AG09309 (cell line): ENCODE measurements at regions not wholly inside any gene's neighbourhood (a gene's known extent, or its start where the extent isn't known, plus 50 kb on each side); places are given as distances from the start of the nearest gene placed in this dataset.
"Not testable (repeated sequence)": the region's sequence is repeated elsewhere in the genome, so short reads cannot be mapped to it uniquely, and the experiment has no call there.

Experiments used
- DNase-seq: peaks from one replicate; pipeline ENCODE4 v3.0.0-alpha.2; 2010; ENCODE audit warnings: low read depth
- H3K4me3 ChIP-seq: 2 replicates; pipeline ENCODE4 v1.5.1; 2011; ENCODE audit warnings: mild to moderate bottlenecking, low read depth, low read length, moderate library complexity; ENCODE audit not compliant: control insufficient read depth
- CTCF ChIP-seq: IDR thresholded peaks from 2 replicates; pipeline ENCODE4 v1.5.1; 2011; ENCODE audit warnings: mild to moderate bottlenecking, low read depth, low read length, inconsistent platforms; ENCODE audit not compliant: insufficient read depth, control insufficient read depth; ENCODE audit errors: missing control alignments

DNA sequence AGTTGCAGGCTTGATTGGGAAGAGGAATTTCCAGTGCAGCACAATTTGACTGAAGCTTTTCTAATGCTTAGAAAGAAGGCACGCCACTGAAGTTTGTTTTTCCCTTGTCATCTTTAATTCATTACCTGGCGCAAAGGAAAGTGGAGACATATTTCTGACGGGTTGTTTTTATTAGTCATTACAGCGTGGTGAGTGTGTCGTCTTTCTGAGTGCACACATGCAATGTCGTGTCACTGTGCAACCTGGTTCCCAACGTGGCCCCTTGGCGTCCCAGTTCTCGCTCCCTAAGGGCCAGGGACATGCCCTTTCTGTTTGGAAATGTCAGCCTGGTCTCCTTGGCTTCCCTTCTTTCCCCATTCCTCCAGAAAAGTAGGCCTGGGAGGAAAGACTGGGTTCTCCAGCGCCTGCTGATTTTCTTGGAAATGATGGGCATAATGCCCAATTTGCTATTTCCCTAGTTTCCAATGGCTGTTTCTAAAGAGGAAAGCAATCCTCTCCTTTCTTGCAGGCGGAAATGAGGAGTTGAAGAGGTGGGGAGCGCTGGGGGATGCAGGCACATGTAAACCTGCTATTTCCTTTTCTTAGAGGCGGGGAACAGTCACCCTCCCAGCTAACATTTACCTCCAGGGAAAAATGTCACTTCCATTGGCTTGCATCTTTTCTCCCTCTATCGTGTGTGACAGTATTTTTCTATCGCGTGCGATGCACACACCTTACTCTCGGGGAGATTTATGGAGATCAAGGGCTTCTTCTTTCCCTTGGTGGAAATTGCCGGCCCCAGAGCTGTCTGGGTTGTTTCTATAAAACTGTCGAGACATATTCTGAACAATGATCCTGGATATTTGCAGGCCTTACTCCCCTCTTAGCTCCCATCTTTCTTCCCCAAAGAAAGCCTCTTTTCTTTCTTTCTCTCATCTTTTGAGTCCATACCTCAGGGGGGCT is 249.8 kb downstream of the ARHGAP12 start:
- DNase-seq, result no peak
- H3K4me3 ChIP-seq, result no peak overlapping the region
- no peak for TF ChIP-seq CTCF

- DNase-seq, result no peak
- TF ChIP-seq CTCF, result no peak
- no peak overlapping the region for H3K4me3 ChIP-seq
Measured at GRCh38 chr10:31678139-31678536, 250.5 kb downstream of the ARHGAP12 start.

GRCh38 chr10:31677195-31678138 is 251.2 kb downstream of the ARHGAP12 start:
- TF ChIP-seq CTCF, result no peak
- H3K4me3 ChIP-seq, result no peak overlapping the region
- DNase-seq, result no peak

DNA sequence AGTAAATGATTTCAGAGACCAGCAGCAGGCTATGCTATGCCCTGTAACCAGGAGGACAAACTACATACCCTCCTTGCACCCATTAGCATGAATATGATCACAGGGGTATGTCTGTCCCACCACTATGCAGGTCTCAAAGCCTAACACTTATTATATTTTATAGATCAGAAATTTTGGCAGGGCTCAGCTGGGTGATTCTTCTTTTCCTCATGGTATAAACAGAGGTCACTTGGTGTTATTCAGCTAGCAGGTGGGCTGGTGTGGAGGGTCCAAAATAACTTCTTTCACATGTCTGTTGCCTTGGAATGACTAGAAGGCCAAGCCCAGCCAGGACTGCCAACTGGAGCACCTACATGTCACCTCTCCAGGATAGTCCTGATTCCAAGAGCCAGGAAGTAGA is 252.9 kb downstream of the ARHGAP12 start:
- no peak for TF ChIP-seq CTCF
- no peak overlapping the region for H3K4me3 ChIP-seq
- no peak for DNase-seq

DNA sequence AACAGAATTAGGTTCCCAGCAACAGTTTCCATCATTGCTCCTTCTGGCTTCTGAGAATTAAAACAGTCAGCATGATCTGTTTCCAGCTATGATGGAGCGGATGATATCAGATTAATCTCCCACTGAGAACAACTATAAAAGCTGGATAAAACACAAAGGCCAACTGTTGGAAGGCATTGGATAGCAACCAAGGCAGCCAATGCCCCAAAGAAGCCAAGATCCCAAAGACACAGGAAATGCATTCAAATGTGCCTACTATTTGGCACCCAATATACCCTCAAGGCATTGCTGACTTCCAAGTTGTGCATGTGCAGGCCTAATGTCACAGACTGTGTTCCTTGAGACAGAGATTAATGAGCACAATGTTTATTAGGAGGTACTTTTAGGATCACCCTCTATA is 259.3 kb downstream of the ARHGAP12 start:
- no peak overlapping the region for H3K4me3 ChIP-seq
- no peak for TF ChIP-seq CTCF
- no peak for DNase-seq

DNA sequence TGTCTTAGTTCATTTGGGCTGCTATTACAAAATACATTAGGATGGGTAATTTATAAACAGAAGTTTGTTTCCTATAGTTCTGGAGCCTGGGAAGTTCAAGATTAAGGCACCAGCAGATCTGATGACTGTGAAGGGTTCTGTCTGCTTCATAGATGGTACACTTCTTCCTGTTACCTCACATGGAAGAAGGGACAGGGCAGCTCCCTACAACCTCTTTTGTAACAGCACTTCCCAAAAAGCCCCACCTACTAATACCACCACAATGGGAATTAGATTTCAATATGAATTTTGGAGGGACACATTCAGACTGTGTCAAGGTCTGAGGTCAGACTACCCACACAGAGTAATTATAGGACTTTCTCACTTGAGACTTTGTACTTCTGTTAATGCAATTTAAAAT is 260.3 kb downstream of the ARHGAP12 start:
- no peak overlapping the region for H3K4me3 ChIP-seq
- no peak for DNase-seq
- TF ChIP-seq CTCF, result no peak

GRCh38 chr10:31665764-31666279 is 262.8 kb downstream of the ARHGAP12 start:
- not testable (repeated sequence) for H3K4me3 ChIP-seq, DNase-seq
